ENCODE measurements at regions not wholly inside any gene's neighbourhood (a gene's known extent, or its start where the extent isn't known, plus 50 kb on each side); places are given as distances from the start of the nearest gene placed in this dataset.

GRCh38 chr10:131547129-131547799 lies 235.7 kb upstream of the TCERG1L start:
- Mint-ChIP-seq H3K9me3 (ENCODE audit: unreplicated experiment) (no peaks in the 10 kb centered on the region), H3K4me3 (ENCODE audit: unreplicated experiment) (no peak overlapping the region), H3K4me1 (ENCODE audit: low read depth, unreplicated experiment) (no peaks in the 10 kb centered on the region), H3K27ac (ENCODE audit: unreplicated experiment) (no peak overlapping the region), H3K36me3 (ENCODE audit: insufficient read depth, unreplicated experiment) (no peaks in the 10 kb centered on the region), H3K27me3 (ENCODE audit: insufficient read depth, unreplicated experiment) (peaks cover 8% of the 10 kb centered on the region)
- intact Hi-C loops (cut with micrococcal nuclease; ENCODE audit: unreplicated experiment) = no loop called here
- no peaks in the 10 kb centered on the region for H3K4me1 ChIP-seq
- ChIA-PET POLR2A (no interaction called here), CTCF (no interaction called here)
- BruUV-seq (replicated peaks) = no TSS peak
- no peak overlapping the region for H3K4me3 ChIP-seq (ENCODE audit: low read depth, low read length)
- no peaks in the 10 kb centered on the region; the same call in 1 of the 2 replicates for H3K27me3 ChIP-seq (replicated peaks; ENCODE audit: control insufficient read depth, insufficient read depth, low read length)
- no peak for DNase-seq
- H3K36me3 ChIP-seq (ENCODE audit: control insufficient read depth, insufficient read depth, low read length) = no peaks in the 10 kb centered on the region
- no peak for TF ChIP-seq CTCF (IDR thresholded peaks at IDR 0.05; ENCODE audit: insufficient read depth in 1 of 2, low read depth in 1 of 2, low read length in 1 of 2, severe bottlenecking in 1 of 2, unreplicated experiment in 1 of 2)
- H3K9me3 ChIP-seq = no peaks in the 10 kb centered on the region

- no peaks in the 10 kb centered on the region for H3K4me1 ChIP-seq
- Mint-ChIP-seq H3K4me1 (ENCODE audit: low read depth, unreplicated experiment) (no peaks in the 10 kb centered on the region), H3K36me3 (ENCODE audit: insufficient read depth, unreplicated experiment) (no peaks in the 10 kb centered on the region), H3K27me3 (ENCODE audit: insufficient read depth, unreplicated experiment) (peaks cover 8% of the 10 kb centered on the region), H3K4me3 (ENCODE audit: unreplicated experiment) (no peak overlapping the region), H3K9me3 (ENCODE audit: unreplicated experiment) (no peaks in the 10 kb centered on the region), H3K27ac (ENCODE audit: unreplicated experiment) (no peak overlapping the region)
- TF ChIP-seq CTCF (IDR thresholded peaks at IDR 0.05; ENCODE audit: insufficient read depth in 1 of 2, low read depth in 1 of 2, low read length in 1 of 2, severe bottlenecking in 1 of 2, unreplicated experiment in 1 of 2) = no peak
- ChIA-PET POLR2A (no interaction called here), CTCF (no interaction called here)
- H3K27me3 ChIP-seq (replicated peaks; ENCODE audit: control insufficient read depth, insufficient read depth, low read length) = no peaks in the 10 kb centered on the region; the same call in 1 of the 2 replicates
- no peaks in the 10 kb centered on the region for H3K36me3 ChIP-seq (ENCODE audit: control insufficient read depth, insufficient read depth, low read length)
- H3K9me3 ChIP-seq = no peaks in the 10 kb centered on the region
- no peak for DNase-seq
- BruUV-seq (replicated peaks) = no TSS peak
- intact Hi-C loops (cut with micrococcal nuclease; ENCODE audit: unreplicated experiment) = no loop called here
- no peak overlapping the region for H3K4me3 ChIP-seq (ENCODE audit: low read depth, low read length)
These were observed 236.7 kb upstream of the TCERG1L start for GRCh38 chr10:131548176-131548575.

- ChIA-PET POLR2A (no interaction called here), CTCF (no interaction called here)
- no peaks in the 10 kb centered on the region for H3K4me1 Mint-ChIP-seq (ENCODE audit: low read depth, unreplicated experiment)
- Histone ChIP-seq H3K27me3 (replicated peaks; ENCODE audit: control insufficient read depth, insufficient read depth, low read length) (no peaks in the 10 kb centered on the region; the same call in 1 of the 2 replicates), H3K4me3 (ENCODE audit: low read depth, low read length) (no peak overlapping the region), H3K36me3 (ENCODE audit: control insufficient read depth, insufficient read depth, low read length) (no peaks in the 10 kb centered on the region), H3K4me1 (no peaks in the 10 kb centered on the region), H3K9me3 (no peaks in the 10 kb centered on the region)
- H3K27ac Mint-ChIP-seq (ENCODE audit: unreplicated experiment) = no peak overlapping the region
- no TSS peak for BruUV-seq (replicated peaks)
- no peaks in the 10 kb centered on the region for H3K36me3 Mint-ChIP-seq (ENCODE audit: insufficient read depth, unreplicated experiment)
- no peak for TF ChIP-seq CTCF (IDR thresholded peaks at IDR 0.05; ENCODE audit: insufficient read depth in 1 of 2, low read depth in 1 of 2, low read length in 1 of 2, severe bottlenecking in 1 of 2, unreplicated experiment in 1 of 2)
- no peaks in the 10 kb centered on the region for H3K9me3 Mint-ChIP-seq (ENCODE audit: unreplicated experiment)
- no peak overlapping the region for H3K4me3 Mint-ChIP-seq (ENCODE audit: unreplicated experiment)
- peaks cover 11% of the 10 kb centered on the region for H3K27me3 Mint-ChIP-seq (ENCODE audit: insufficient read depth, unreplicated experiment)
- no peak for DNase-seq
- intact Hi-C loops (cut with micrococcal nuclease; ENCODE audit: unreplicated experiment) = no loop called here
These were observed 237.6 kb upstream of the TCERG1L start for GRCh38 chr10:131549116-131549515.

Measured in Caco-2 (cell line).